RWPE2 (cell line): ENCODE measurements at regions not wholly inside any gene's neighbourhood (a gene's known extent, or its start where the extent isn't known, plus 50 kb on each side); places are given as distances from the start of the nearest gene placed in this dataset.
A peak's percentile ranks its signal among the peaks of the same experiment; 100 is the strongest.

ENCODE experiments used
- ATAC-seq: fragments of 200-7000 bp; cut with Tn5 transposase; 3 replicates; pipeline ENCODE4 v1.9.1; 2021; ENCODE audit warnings: low read depth
- DNase-seq: peaks from one replicate; pipeline ENCODE4 v3.0.0-alpha.2; 2020; ENCODE audit warnings: low spot score
- H3K27ac ChIP-seq: fragments of 450-650 bp; 2 replicates; pipeline ENCODE4 v1.5.1; 2017; ENCODE audit warnings: mild to moderate bottlenecking; ENCODE audit not compliant: poor library complexity, severe bottlenecking
- H3K27me3 ChIP-seq: fragments of 250-450 bp; sonication (Bioruptor Pico); 2 replicates; pipeline ENCODE4 v1.5.1; 2021; ENCODE audit warnings: mild to moderate bottlenecking, moderate library complexity; ENCODE audit not compliant: insufficient read depth, poor library complexity, severe bottlenecking
- H3K36me3 ChIP-seq: fragments of 250-450 bp; sonication (Bioruptor Pico); 2 replicates; pipeline ENCODE4 v1.5.1; 2020; ENCODE audit warnings: low read depth, mild to moderate bottlenecking, moderate library complexity
- H3K4me1 ChIP-seq: fragments of 250-450 bp; sonication (Bioruptor Pico); 2 replicates; pipeline ENCODE4 v1.5.1; 2021; ENCODE audit warnings: mild to moderate bottlenecking, moderate library complexity; ENCODE audit not compliant: insufficient read depth, poor library complexity, severe bottlenecking
- H3K4me3 ChIP-seq: fragments of 250-450 bp; sonication (Bioruptor Pico); 2 replicates; pipeline ENCODE4 v1.5.1; 2021; ENCODE audit warnings: mild to moderate bottlenecking, moderate library complexity; ENCODE audit not compliant: severe bottlenecking
- H3K9me3 ChIP-seq: fragments of 250-450 bp; sonication (Bioruptor Pico); 2 replicates; pipeline ENCODE4 v1.5.1; 2021; ENCODE audit warnings: mild to moderate bottlenecking, moderate library complexity; ENCODE audit not compliant: severe bottlenecking
- TF ChIP-seq, protein P1 (sequence below): fragments of 450-650 bp; IDR thresholded peaks from one replicate; pipeline ENCODE4 v1.5.1; 2017; ENCODE audit warnings: mild to moderate bottlenecking, moderate library complexity; ENCODE audit not compliant: poor library complexity, severe bottlenecking

- H3K9me3 ChIP-seq = no peaks in the 10 kb centered on the region
- no peaks in the 10 kb centered on the region for H3K4me1 ChIP-seq
- ATAC-seq (no peak), DNase-seq (no peak)
- H3K36me3 ChIP-seq = no peaks in the 10 kb centered on the region
- H3K4me3 ChIP-seq = no peak overlapping the region
- TF ChIP-seq, protein P1, sequence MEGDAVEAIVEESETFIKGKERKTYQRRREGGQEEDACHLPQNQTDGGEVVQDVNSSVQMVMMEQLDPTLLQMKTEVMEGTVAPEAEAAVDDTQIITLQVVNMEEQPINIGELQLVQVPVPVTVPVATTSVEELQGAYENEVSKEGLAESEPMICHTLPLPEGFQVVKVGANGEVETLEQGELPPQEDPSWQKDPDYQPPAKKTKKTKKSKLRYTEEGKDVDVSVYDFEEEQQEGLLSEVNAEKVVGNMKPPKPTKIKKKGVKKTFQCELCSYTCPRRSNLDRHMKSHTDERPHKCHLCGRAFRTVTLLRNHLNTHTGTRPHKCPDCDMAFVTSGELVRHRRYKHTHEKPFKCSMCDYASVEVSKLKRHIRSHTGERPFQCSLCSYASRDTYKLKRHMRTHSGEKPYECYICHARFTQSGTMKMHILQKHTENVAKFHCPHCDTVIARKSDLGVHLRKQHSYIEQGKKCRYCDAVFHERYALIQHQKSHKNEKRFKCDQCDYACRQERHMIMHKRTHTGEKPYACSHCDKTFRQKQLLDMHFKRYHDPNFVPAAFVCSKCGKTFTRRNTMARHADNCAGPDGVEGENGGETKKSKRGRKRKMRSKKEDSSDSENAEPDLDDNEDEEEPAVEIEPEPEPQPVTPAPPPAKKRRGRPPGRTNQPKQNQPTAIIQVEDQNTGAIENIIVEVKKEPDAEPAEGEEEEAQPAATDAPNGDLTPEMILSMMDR = no peak
- no peaks in the 10 kb centered on the region for H3K27me3 ChIP-seq
- H3K27ac ChIP-seq = no peak overlapping the region
Observed at GRCh38 chr5:97420646-97421045, 237.6 kb upstream of the RIOK2 start.

DNA sequence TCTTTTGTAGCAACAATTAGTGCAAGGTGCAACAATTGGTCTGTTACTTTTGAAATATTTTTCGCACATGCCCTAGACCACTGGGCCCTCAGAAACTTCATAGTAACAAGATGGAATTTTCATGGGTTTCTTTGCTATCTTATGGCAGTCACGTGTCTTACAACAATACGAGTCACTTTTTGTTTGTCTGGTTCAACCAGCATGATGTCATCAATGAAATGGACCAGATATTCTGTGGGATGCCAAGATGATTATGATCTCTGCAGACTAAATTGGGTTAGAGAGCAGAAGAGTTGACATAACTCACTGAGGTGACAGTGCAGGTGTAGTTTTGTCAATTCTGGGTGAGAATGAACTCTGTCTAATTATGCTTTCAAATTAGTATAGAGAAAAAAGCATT lies 239.6 kb upstream of the RIOK2 start:
- DNase-seq (no peak), ATAC-seq (no peak)
- Histone ChIP-seq H3K4me1 (no peaks in the 10 kb centered on the region), H3K36me3 (no peaks in the 10 kb centered on the region), H3K4me3 (no peak overlapping the region), H3K27me3 (no peaks in the 10 kb centered on the region), H3K9me3 (no peaks in the 10 kb centered on the region), H3K27ac (no peak overlapping the region)
- TF ChIP-seq, protein P1 = no peak

GRCh38 chr5:97425511-97425910 lies 242.5 kb upstream of the RIOK2 start:
- no peaks in the 10 kb centered on the region for H3K36me3 ChIP-seq
- no peak overlapping the region for H3K4me3 ChIP-seq
- no peak for ATAC-seq
- no peaks in the 10 kb centered on the region for H3K4me1 ChIP-seq
- H3K9me3 ChIP-seq = no peaks in the 10 kb centered on the region
- no peak overlapping the region for H3K27ac ChIP-seq
- DNase-seq = no peak
- TF ChIP-seq, protein P1 = peak; percentile 63
- no peaks in the 10 kb centered on the region for H3K27me3 ChIP-seq

DNA sequence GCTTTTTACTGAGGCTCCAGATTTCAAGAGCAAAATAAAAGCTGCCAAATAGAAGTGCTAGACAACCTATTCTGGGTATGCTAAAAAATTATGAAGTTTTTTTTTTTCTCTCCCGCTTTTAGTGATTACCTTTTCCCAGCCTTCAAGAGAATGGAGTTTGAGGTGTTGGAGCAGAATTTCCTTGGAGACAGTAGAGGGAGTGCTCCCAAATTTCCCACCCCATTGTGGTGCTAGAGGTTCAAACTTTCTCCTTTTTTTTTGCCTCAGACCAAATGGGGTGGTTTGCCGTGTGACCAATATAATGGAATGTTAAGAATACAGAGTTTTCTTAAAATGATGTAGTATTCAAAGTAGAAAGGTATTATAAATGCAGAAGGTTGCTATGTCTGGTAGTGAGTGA lies 244.2 kb upstream of the RIOK2 start:
- no peaks in the 10 kb centered on the region for H3K4me1 ChIP-seq
- DNase-seq (no peak), ATAC-seq (no peak)
- no peaks in the 10 kb centered on the region for H3K9me3 ChIP-seq
- H3K27me3 ChIP-seq = no peaks in the 10 kb centered on the region
- TF ChIP-seq, protein P1 = no peak
- no peaks in the 10 kb centered on the region for H3K36me3 ChIP-seq
- no peak overlapping the region for H3K4me3 ChIP-seq
- H3K27ac ChIP-seq = no peak overlapping the region

- H3K36me3 ChIP-seq = no peaks in the 10 kb centered on the region
- TF ChIP-seq, protein P1 = no peak
- no peak overlapping the region for H3K4me3 ChIP-seq
- no peaks in the 10 kb centered on the region for H3K4me1 ChIP-seq
- H3K9me3 ChIP-seq = no peaks in the 10 kb centered on the region
- ATAC-seq (no peak), DNase-seq (no peak)
- no peak overlapping the region for H3K27ac ChIP-seq
- H3K27me3 ChIP-seq = no peaks in the 10 kb centered on the region
Observed at GRCh38 chr5:97434021-97434420, 251.0 kb upstream of the RIOK2 start.
